KG1 (cell line): ENCODE measurements at regions not wholly inside any gene's neighbourhood (a gene's known extent, or its start where the extent isn't known, plus 50 kb on each side); places are given as distances from the start of the nearest gene placed in this dataset.
"Not testable (repeated sequence)": the region's sequence is repeated elsewhere in the genome, so short reads cannot be mapped to it uniquely, and the experiment has no call there.

Source experiments
- DNase-seq: peaks from one replicate; lab custom pipeline; 2025; lab: John Stamatoyannopoulos, UW

- no peak for DNase-seq
Measured at GRCh38 chr7:34207810-34208209, 302.5 kb downstream of the BMPER start.

- DNase-seq, result no peak
Measured at GRCh38 chr7:34208878-34209621, 303.7 kb downstream of the BMPER start.

GRCh38 chr7:34211018-34211417 lies 305.7 kb downstream of the BMPER start:
- DNase-seq, result no peak

DNA sequence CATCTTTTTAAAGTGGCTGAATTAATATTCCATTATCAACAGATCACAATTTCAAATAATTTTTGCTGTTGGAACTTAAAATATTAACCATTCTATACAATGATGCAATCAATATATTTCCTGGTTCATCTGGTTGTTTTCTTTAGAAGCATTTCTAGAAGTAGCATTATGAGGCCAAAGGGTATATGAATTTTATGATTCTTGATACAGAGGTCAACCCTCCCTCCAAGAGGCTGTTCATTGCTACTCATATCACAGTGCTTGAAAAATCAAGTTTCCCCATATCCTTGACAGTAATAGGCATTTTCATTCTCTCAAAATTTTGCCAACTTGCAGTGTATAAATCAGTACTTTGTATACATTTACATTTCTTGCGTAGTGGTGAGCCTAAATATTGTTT lies 312.6 kb downstream of the BMPER start:
- no peak for DNase-seq

- DNase-seq, result no peak
Measured at GRCh38 chr7:34219153-34219718, 313.9 kb downstream of the BMPER start.

DNA sequence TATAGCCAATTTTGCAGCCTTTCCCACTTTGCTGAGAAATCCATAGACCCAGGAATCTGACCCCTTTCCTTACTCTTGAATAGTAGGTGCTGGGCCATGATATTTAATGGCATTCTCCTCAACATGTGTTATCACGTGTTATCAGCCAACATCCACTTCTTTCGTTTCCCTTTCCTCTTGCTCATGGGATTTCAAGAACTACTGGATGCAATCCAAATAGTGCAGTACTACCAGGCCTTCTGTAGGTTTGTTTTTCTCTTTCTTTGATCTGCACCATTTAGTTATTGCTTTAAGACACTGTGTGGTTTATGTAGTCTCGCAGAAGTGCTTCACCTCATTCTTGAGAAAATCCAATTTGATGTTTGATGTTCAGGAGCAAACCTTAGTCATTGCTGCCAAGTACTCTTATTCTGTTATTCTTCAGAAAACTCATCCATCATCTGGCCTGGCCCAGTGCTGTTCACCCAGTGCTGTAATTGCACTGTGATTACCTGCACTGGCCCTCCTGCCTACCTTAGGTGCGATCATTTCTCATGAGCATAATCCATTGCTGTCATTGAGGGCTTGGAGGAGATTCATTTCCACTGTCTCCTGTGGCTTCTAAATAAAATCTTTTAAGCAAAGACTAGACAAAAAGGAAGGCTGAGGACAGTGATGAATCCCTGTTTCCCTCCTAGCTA lies 315.3 kb downstream of the BMPER start:
- DNase-seq, result no peak

DNA sequence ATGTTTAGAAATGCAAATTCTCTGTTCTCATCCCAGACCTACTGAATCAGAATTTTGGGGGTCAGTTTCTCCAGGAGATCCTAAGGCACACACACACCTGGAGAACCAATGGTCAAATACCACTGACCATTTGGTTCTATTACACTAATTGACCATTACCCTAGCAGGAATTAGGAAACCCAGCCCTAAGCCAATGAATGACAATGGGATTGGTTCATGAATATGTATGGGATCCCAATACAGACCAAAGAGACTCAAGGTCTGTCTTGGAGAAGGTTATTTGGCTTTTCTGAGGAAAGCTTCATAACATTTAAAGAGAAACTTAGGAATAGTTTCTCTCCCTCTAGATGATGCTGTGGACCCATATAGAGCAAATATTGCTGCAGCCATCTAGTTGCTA lies 317.0 kb downstream of the BMPER start:
- DNase-seq, result no peak

GRCh38 chr7:34222722-34223121 lies 317.4 kb downstream of the BMPER start:
- DNase-seq, result no peak

DNA sequence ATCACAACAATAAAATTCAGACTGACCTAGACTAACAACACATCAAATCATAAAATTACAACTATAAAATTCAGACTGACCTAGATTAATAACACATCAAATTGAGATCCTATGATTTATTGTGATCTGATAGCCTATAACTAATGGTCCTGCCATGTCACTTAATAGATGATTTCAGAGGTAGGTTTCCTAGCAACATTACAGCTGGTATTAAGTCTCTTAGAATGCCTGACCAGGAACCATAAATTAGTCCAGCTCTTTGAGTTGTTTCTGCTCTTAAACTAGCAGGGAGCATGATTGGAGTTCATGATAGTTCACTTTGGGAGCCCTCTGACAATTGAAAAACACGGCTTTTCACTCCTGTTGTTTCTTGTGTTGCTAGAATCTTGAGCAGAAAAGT lies 318.9 kb downstream of the BMPER start:
- DNase-seq, result no peak

DNA sequence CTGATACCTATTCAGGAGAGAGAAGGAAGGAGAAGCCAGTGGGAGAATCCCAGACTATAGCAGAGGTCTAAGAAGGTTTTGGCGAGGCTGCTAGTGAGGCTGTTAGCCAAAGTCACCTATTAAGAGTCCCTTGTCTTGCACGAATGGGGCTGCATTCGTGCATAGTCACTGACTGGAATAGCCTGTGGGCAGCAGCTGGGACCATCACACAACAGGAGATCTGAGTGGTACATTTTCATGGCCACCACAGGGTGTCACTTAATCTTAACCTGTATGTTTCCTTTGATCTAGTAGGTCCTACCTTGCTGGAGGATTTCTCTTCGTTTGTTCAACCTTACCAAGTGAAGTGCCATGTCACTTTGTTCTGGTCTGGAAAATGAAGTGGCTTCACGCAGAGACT lies 319.9 kb downstream of the BMPER start:
- DNase-seq, result no peak

GRCh38 chr7:34227525-34227924 lies 322.2 kb downstream of the BMPER start:
- no peak for DNase-seq

- DNase-seq, result not testable (repeated sequence)
Measured at GRCh38 chr7:34235101-34235500, 329.8 kb downstream of the BMPER start.

GRCh38 chr7:34236057-34236456 lies 330.7 kb downstream of the BMPER start:
- DNase-seq, result no peak

- no peak for DNase-seq
Measured at GRCh38 chr7:34236839-34237492, 331.6 kb downstream of the BMPER start.

DNA sequence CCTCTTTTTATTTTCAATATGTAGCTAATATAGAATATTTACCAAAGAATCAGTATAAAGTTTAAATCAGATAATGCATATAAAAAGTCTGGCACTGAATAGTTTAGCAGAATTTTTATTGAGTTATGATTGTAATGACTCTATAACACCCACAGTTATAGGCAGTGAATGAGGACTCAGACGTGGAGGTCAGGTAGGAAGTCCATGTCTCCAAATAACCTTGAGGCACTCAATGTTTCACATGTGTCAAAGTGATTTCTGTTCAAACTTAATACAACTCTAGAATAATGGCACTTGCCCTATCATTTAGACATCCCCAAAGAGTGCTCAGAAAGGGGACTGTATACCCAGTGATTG lies 332.1 kb downstream of the BMPER start:
- DNase-seq, result no peak

GRCh38 chr7:34240417-34240816 lies 335.1 kb downstream of the BMPER start:
- DNase-seq, result no peak

- no peak for DNase-seq
Measured at GRCh38 chr7:34242391-34242790, 337.1 kb downstream of the BMPER start.

- DNase-seq, result no peak
Measured at GRCh38 chr7:34245246-34245645, 339.9 kb downstream of the BMPER start.

DNA sequence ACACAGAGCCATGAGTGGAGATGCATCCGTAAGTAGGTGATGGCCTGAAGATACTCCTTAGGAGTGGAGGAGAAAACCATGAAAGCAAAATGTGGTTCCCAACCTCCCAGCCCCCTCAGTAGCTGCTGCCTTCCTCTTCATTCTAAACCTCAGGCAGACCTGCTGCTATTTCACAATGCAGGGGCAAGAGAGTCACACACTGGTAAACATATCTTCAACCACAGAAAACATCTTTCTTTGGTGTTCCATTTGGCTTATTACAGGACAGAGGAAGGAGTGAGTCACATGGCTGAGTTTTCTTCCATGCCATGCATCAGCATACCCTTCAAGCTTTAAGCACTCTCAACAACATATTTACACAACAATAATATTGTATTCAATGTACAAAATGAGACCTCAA lies 342.1 kb downstream of the BMPER start:
- no peak for DNase-seq

GRCh38 chr7:34249192-34249591 lies 343.9 kb downstream of the BMPER start:
- DNase-seq, result no peak

GRCh38 chr7:34260279-34260678 lies 354.9 kb downstream of the BMPER start:
- DNase-seq, result no peak

DNA sequence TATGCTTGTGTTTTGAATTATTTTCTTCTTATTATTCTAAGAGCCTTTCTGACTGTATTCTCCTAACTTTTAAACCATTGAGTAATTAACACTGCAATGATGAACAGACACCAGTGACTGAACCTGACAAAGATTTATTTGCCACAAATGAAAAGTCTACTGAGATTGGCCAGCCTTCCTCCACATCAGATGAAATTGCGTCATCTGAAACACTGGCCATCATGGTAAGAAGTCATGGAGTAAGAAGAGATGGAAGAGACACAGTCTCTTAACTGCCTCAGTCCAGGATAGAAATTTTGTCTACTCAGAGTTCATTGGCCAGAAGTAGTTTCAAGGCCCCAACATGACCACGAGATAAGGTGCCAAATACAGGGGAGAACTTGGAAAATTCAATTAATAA lies 357.8 kb downstream of the BMPER start:
- no peak for DNase-seq

DNA sequence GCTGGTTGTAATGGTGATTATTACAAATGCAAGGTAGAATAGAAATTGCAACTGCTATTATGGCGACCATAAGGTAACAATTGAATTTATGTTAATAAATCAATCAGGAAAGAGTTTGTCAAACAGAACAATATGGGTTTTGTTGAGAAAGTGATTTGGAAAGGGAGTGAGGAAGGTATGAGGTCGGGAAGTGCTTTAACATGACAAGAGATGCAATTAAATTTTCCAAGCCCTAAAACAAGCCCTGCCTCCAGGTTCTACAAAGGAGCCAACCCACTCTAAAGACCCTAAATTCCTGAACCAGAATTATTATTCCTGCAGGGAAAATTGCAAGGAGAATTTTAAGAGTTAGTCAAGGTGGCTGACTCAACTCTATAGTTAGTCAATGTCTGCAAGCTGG lies 363.7 kb downstream of the BMPER start:
- DNase-seq, result no peak
